ENCODE measurements at regions not wholly inside any gene's neighbourhood (a gene's known extent, or its start where the extent isn't known, plus 50 kb on each side); places are given as distances from the start of the nearest gene placed in this dataset.

DNA sequence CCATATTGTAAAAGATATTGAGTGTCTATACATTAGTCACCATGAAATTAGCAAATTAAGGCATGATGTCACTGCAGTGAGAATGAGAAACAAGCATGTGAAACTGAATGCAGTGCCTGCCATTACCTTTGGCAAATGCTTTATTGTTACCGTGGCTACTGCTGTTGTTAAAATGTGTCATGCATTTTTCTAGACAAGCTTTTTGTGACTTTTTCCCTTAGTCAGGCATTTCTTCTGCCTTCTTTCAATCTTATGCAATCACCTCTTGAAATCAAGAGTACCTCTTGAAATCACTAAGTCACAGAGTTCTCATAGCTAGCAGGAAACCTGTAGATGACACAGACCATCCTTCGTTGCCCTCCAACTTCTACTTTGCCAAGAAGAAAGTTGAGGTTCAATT, 461.7 kb upstream of the TENM4 start:
- peaks cover 3% of the 10 kb centered on the region for H3K4me1 Mint-ChIP-seq (ENCODE audit: low read depth)
- H3K4me3 Mint-ChIP-seq (ENCODE audit: low read depth): no peak overlapping the region
- DNase-seq (ENCODE audit: low spot score, unreplicated experiment): no peak
- H3K36me3 Mint-ChIP-seq (ENCODE audit: insufficient read depth): no peaks in the 10 kb centered on the region
- no peak overlapping the region for H3K27ac Mint-ChIP-seq
- no peak for TF ChIP-seq CTCF (IDR thresholded peaks at IDR 0.05; ENCODE audit: unreplicated experiment)
- peaks cover 6% of the 10 kb centered on the region for H3K9me3 Mint-ChIP-seq (ENCODE audit: low read depth)
- no peaks in the 10 kb centered on the region for H3K27me3 Mint-ChIP-seq

DNA sequence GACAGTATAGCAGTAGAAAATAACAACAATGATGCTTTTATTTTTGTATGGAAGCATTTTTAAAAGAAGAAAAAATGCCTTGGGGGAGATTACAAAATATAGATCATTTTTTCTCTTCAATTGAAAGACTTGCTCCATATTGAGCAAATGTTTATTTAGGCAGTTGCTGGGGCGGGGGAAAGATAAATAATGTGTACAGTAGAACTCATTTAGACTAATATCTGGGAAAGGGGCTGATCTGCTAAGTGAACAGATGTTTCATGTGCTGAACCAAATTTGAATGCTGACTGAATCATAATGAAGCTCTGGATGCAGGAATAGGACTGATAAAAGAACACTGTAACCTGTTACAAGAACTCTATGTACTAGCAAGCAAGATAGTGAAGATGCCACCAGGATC, 457.1 kb upstream of the TENM4 start:
- no peaks in the 10 kb centered on the region for H3K36me3 Mint-ChIP-seq (ENCODE audit: insufficient read depth)
- peaks cover 6% of the 10 kb centered on the region for H3K9me3 Mint-ChIP-seq (ENCODE audit: low read depth)
- H3K27ac Mint-ChIP-seq: no peak overlapping the region
- H3K4me1 Mint-ChIP-seq (ENCODE audit: low read depth): peaks cover 8% of the 10 kb centered on the region
- DNase-seq (ENCODE audit: low spot score, unreplicated experiment): no peak
- no peak for TF ChIP-seq CTCF (IDR thresholded peaks at IDR 0.05; ENCODE audit: unreplicated experiment)
- H3K4me3 Mint-ChIP-seq (ENCODE audit: low read depth): no peak overlapping the region
- H3K27me3 Mint-ChIP-seq: no peaks in the 10 kb centered on the region

- Mint-ChIP-seq H3K36me3 (ENCODE audit: insufficient read depth) (no peaks in the 10 kb centered on the region), H3K9me3 (ENCODE audit: low read depth) (peaks cover 6% of the 10 kb centered on the region), H3K27ac (no peak overlapping the region), H3K4me1 (ENCODE audit: low read depth) (peaks cover 8% of the 10 kb centered on the region), H3K4me3 (ENCODE audit: low read depth) (no peak overlapping the region), H3K27me3 (no peaks in the 10 kb centered on the region)
- TF ChIP-seq CTCF (IDR thresholded peaks at IDR 0.05; ENCODE audit: unreplicated experiment): no peak
- DNase-seq (ENCODE audit: low spot score, unreplicated experiment): no peak
Observed at GRCh38 chr11:79896258-79896657, 455.4 kb upstream of the TENM4 start.

DNA sequence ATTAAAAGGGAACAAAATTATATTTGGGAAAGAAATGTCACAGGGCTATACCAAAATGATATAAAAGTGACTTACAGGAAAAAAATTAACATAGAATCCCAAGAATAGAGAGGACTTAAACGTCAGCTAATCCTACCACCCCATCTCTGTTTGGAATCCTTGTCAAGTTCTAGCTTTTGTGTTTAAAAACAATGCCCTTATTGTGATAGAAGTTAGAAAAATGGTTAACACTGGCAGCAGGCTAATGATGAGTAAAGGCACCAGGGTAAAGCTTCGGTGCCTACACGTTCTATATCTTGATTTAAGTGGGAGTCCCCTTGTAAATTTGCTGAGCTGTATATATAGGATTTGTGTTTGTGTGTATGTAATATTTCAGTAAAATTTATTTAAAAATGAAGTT, 453.3 kb upstream of the TENM4 start:
- DNase-seq (ENCODE audit: low spot score, unreplicated experiment): no peak
- no peak for TF ChIP-seq CTCF (IDR thresholded peaks at IDR 0.05; ENCODE audit: unreplicated experiment)

GRCh38 chr11:79890272-79890671, 449.4 kb upstream of the TENM4 start:
- no peaks in the 10 kb centered on the region for H3K9me3 Mint-ChIP-seq (ENCODE audit: low read depth)
- H3K36me3 Mint-ChIP-seq (ENCODE audit: insufficient read depth): no peaks in the 10 kb centered on the region
- H3K27ac Mint-ChIP-seq: no peak overlapping the region
- no peak for TF ChIP-seq CTCF (IDR thresholded peaks at IDR 0.05; ENCODE audit: unreplicated experiment)
- peaks cover 5% of the 10 kb centered on the region for H3K4me1 Mint-ChIP-seq (ENCODE audit: low read depth)
- H3K4me3 Mint-ChIP-seq (ENCODE audit: low read depth): no peak overlapping the region
- no peaks in the 10 kb centered on the region for H3K27me3 Mint-ChIP-seq
- DNase-seq (ENCODE audit: low spot score, unreplicated experiment): no peak

More for the DNA sequence above, 453.3 kb upstream of the TENM4 start:
- no peaks in the 10 kb centered on the region for H3K36me3 Mint-ChIP-seq (ENCODE audit: insufficient read depth)
- no peaks in the 10 kb centered on the region for H3K9me3 Mint-ChIP-seq (ENCODE audit: low read depth)
- H3K27me3 Mint-ChIP-seq: no peaks in the 10 kb centered on the region
- H3K27ac Mint-ChIP-seq: no peak overlapping the region
- peaks cover 8% of the 10 kb centered on the region for H3K4me1 Mint-ChIP-seq (ENCODE audit: low read depth)
- H3K4me3 Mint-ChIP-seq (ENCODE audit: low read depth): no peak overlapping the region

Data from progenitor cell of endocrine pancreas (in vitro differentiated cells).